Body of pancreas (tissue), 4 donors: ENCODE measurements at regions not wholly inside any gene's neighbourhood (a gene's known extent, or its start where the extent isn't known, plus 50 kb on each side); places are given as distances from the start of the nearest gene placed in this dataset.

Experiments
- CTCF ChIP-seq, 7 experiments: fragments of 450-650 bp in 4 of 7; fragments of 200-600 bp in 3 of 7; sonication (generic) in 3 of 7; IDR thresholded peaks; one replicate each; pipeline ENCODE4 v1.5.1; 2016 to 2019; ENCODE audit warnings: antibody characterized with exemption in 7 of 7
- POLR2A ChIP-seq, 3 donors: fragments of 450-650 bp; IDR thresholded peaks; one replicate each; pipeline ENCODE4 v1.6.1; 2016; ENCODE audit warnings: antibody characterized with exemption in 3 of 3, mild to moderate bottlenecking in 2 of 3

GRCh38 chr20:29762620-29763019 is 1494.8 kb upstream of the DEFB115 start:
- TF ChIP-seq POLR2A (IDR thresholded peaks at IDR 0.05) = no peak
- no peak for TF ChIP-seq CTCF (IDR thresholded peaks at IDR 0.05)
